GM19035 (cell line): ENCODE measurements at regions not wholly inside any gene's neighbourhood (a gene's known extent, or its start where the extent isn't known, plus 50 kb on each side); places are given as distances from the start of the nearest gene placed in this dataset.
"Not testable (repeated sequence)": the region's sequence is repeated elsewhere in the genome, so short reads cannot be mapped to it uniquely, and the experiment has no call there.

Experiments used
- ATAC-seq: cut with Tn5 transposase; IDR thresholded peaks from one replicate; pipeline ENCODE4 v1.9.1; 2021; ENCODE audit not compliant: unreplicated experiment

DNA sequence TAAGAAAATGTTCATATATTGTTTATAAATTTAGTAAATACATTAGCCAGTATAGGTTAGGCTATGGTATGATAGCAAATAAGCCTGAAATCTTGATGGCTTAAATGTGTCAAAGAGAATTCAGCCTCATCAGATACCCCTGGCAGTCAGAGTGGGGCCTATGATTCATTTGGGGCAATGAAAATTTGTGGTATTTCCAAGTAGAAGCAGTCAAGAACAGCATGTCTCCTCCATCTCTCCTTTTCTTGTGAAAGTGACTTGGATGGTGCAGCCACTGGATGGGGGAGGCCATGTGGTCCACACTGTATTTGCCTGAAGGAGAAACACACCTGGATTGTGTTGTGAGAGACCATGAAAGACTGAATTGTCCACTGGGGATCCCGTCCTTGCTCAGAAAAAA, 82.7 kb downstream of the DLEU7 start:
- ATAC-seq: no peak

GRCh38 chr13:50761406-50761805, 82.1 kb downstream of the DLEU7 start:
- no peak for ATAC-seq

GRCh38 chr13:50762969-50763567, 80.4 kb downstream of the DLEU7 start:
- no peak for ATAC-seq

DNA sequence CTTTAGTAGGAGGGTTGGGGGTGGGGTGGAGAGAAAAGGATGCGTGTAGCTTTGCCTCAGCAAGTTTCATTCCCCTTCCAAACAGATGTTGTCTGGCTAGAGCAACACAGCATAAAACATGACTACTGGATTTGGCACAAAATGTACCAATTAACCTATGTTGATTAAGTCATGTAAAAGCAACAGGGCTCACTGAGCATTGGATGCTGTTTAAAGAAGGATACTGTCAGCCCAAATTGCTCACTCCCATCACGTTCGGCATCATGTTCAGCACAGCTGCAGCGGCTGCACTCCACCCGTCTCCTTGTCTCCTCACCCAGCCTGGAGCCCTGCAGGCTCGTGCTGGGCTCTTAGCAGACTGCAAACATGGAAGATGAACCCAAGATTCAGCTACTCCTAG, 77.5 kb downstream of the DLEU7 start:
- ATAC-seq: no peak

DNA sequence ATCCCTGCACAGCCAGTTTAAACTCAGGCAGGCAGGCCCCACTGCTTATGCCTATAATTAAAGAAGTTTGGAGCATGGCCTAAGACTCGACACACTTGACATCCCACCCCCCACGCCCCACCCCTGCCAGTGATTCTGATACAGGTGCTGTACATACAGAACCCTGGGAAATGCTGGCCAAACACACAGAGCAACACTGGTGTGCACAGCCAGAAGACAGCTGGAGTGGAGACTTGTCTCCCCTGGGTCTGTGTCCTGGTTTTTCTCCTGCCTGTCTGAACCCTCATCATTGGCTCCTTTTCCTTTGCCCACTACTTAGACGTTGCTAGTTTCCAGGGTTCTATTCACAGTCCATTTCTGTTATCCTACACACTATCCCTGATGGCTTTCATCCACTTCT, 76.8 kb downstream of the DLEU7 start:
- ATAC-seq: no peak

- ATAC-seq: not testable (repeated sequence)
Measured at GRCh38 chr13:50772881-50773280, 70.6 kb downstream of the DLEU7 start.
